Caki2 (cell line): ENCODE measurements at regions not wholly inside any gene's neighbourhood (a gene's known extent, or its start where the extent isn't known, plus 50 kb on each side); places are given as distances from the start of the nearest gene placed in this dataset.

Source experiments
- DNase-seq: peaks from one replicate; pipeline ENCODE4 v3.0.0-alpha.2; 2015; ENCODE audit warnings: low read depth
- in situ Hi-C: cut with HindIII; loops from 2 replicates; pipeline ENCODE4 v1.10.0; 2016; ENCODE audit warnings: low sequenced_read_pairs, low pct_unique_long_range_greater_than_20kb, mixed read lengths

DNA sequence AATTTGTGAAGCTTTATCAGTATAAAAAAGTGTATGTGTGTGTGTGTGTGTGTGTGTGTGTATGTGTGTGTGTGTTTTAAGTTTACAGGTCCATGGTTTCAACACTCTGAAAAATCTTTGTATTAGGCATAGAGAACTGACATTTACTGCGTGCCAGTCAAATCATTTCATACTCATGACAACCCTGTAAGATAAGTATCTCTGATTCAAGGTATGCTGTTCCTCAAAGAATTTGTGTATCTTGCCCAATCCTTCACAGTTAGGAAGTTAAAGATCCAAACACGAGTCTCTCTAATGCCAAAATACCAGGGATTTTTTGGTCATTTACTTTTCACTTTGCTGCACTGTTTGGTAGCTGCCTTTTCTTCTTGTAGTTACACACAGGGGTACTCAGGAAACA lies 1121.3 kb upstream of the AUTS2 start:
- DNase-seq, result no peak
- in situ Hi-C loops, result no loop called here

DNA sequence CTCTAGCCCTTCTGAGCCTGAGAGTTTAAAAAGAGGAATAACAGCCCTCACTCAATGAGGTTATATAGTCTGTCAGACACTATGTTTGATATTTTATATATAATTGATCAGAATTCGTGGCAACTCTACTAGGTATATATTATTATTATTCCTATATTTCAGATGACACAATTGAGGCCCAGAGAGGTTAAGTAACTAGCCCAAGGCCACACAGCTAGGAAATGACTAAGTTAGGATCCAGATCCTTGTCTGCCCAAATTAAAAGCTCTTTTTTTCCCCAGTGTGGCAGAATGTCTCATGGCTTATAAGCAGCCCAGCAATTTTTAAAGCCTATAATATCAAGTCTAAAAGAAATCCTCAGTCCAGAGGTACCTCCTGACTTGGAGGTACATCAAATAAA lies 1119.9 kb upstream of the AUTS2 start:
- DNase-seq, result no peak
- in situ Hi-C loops, result no loop called here

DNA sequence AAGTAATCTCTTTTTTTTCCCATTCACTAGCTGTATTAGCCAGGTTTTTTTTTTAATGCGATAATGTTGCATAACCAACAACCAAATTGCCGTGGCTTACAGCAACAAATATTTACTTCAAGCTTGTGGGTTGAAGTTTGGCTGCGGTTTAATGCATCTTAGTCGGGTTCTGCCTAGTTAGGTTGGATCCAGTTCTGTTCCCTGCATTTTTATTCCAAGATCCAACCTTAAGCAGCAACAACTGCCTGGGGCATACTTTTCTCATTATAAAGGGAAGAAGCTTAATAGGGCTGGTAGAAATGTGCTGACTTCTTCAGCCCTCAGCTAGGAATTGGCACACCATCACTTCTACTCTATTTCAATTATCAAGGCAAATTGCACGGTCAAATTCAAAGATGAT lies 1115.5 kb upstream of the AUTS2 start:
- in situ Hi-C loops, result no loop called here
- DNase-seq, result no peak

DNA sequence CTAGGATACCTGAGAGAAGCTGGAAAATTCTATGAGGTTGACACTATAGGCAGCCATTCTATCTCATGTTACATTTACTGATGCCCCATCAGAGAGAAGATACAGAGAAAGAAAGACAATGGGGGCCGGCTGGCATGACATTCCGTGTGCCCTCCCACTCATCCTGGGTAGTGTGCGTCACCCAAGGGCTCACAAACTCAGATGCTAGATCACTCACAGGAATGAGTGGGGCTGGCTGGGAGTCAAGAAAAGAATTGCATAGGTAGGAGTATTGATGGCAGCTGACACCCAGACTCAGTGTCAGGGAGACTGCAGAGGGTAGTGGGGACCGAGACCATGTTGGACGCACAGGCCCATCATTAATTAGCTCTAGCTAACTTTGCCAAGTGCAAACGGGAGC lies 1113.5 kb upstream of the AUTS2 start:
- in situ Hi-C loops, result no loop called here
- no peak for DNase-seq

- DNase-seq, result no peak
- in situ Hi-C loops, result no loop called here
These were observed 1112.9 kb upstream of the AUTS2 start for GRCh38 chr7:68485253-68485917.

DNA sequence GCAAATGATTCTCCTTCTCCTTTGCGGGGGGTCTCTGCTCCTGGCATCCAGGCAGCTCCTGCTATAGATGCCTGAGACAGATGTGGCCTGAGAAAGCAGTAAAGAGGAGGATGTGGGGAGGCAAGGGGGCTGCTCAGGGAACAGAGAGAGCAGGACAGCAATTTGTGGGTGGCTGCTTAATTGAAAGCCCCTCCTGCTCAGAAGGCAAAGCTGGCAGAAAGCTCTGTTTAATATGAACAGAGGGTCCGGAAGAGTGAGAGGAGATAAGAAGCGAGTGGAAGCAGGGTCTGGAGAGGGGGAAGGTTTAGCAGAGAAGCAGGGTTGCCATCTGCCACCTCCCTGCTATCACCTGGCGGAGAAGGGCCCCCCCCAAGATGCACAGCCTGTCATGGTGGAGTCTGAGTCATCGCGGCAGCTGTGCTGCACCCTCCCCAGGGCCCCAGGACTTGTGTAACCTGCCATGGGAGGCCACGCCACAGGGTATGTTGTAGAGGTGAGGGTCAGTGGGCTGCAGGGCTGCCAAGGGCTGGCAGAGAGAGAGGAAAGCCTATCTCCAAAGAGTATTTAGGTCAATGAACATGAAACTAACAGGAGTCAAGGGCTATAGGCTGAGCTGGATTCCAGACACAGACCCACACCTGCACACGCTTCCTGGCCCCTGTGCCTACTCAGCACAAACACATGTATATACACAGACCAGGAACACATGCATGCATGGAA lies 1109.8 kb upstream of the AUTS2 start:
- DNase-seq, result no peak
- in situ Hi-C loops, result no loop called here

GRCh38 chr7:68491523-68492358 lies 1106.5 kb upstream of the AUTS2 start:
- no peak for DNase-seq
- in situ Hi-C loops, result no loop called here

DNA sequence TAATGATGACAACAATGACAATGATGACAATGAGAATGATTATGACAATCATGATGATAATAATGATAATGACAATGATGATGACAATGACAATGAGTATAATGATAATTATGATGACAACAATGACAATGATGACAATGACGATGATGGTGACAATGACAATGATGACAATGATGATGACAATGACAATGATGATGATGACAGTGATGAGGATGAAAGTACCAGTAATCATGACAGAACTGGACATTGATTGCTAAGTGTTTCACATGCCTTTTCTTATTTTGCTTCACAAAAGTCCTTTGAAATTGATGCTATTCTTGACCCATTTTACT lies 1106.0 kb upstream of the AUTS2 start:
- no peak for DNase-seq

DNA sequence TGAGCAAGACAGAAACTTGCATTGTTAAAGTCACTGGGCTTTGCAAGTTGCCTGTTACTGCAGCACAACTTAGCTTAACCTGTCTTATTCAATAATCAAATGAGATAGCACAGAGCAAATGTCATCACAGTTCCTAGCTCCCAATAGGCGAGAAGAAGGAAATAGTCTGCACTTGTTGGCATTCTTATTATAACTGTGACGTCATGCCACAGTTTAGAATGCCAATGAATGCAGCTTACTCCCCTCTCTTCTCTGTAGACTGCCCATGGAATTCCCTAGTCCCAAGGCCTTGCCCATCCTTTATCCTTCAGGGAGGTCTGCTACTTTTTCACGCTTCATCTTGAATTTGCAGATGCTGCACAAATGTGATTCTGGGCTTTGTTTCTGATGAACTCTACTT lies 1094.9 kb upstream of the AUTS2 start:
- no peak for DNase-seq
- in situ Hi-C loops, result no loop called here

More for the DNA sequence above, 1106.0 kb upstream of the AUTS2 start:
- in situ Hi-C loops, result no loop called here

- no peak for DNase-seq
- in situ Hi-C loops, result no loop called here
These were observed 1093.6 kb upstream of the AUTS2 start for GRCh38 chr7:68504716-68505115.

- DNase-seq, result no peak
- in situ Hi-C loops, result no loop called here
These were observed 1092.6 kb upstream of the AUTS2 start for GRCh38 chr7:68505721-68506120.

DNA sequence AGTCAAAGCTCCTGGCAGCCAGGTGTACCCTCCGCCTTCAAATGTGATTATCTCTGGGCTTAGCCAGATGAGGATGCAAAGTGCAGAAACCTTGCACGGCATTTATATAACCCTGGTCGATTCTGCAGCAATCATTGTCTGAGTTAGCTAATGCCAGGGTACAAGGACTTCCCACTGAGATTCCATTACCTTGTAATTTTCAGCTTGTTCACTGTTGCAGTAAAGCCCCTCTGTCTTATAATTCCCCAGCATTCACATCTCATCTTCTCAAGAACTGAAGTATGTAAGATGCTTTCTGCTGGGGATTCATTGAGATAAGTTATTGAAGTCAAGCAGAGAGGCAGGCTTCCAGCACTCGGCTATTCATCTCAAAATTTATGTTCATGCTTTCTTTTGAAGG lies 1090.6 kb upstream of the AUTS2 start:
- no peak for DNase-seq
- in situ Hi-C loops, result no loop called here

GRCh38 chr7:68509054-68509453 lies 1089.2 kb upstream of the AUTS2 start:
- in situ Hi-C loops, result no loop called here
- no peak for DNase-seq

GRCh38 chr7:68509603-68510002 lies 1088.7 kb upstream of the AUTS2 start:
- in situ Hi-C loops, result no loop called here
- no peak for DNase-seq

DNA sequence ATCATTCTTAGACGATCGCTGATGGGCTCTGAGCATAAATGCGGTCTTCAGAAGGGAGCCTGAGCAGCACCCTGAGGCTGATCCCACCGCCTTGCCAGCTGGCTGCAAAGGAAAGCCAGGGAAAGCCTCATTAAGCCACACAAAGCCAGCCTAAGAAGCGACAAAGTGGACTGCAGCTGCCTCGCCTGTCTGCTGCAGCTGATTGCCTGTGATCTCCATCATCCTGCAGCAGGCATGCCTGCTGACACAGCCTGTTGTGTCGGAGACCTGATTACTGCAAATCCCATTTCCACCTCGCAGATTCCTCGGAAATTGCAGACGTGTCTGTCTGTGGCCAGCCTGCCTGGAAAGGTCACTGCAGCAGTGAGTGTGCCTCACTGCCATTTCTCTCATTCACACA lies 1087.0 kb upstream of the AUTS2 start:
- DNase-seq, result no peak
- in situ Hi-C loops, result no loop called here

DNA sequence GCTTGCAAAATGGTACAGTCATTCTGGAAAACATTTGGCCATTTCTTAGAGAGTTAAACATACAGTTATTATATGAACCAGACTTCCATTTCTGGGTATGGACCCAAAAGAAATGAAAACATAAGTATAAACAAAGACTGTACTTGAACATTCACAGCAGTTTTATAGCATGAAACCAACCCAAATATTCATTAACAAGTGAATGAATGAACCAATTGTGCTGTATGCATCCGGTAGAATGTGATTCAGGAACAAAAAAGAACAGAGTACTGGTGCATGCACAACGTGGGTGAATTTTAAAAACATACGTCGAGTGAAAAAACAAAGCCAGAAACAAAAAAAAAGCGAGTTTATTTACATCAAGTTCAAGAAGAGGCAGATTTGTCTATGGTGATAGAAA lies 1085.8 kb upstream of the AUTS2 start:
- in situ Hi-C loops, result no loop called here

DNA sequence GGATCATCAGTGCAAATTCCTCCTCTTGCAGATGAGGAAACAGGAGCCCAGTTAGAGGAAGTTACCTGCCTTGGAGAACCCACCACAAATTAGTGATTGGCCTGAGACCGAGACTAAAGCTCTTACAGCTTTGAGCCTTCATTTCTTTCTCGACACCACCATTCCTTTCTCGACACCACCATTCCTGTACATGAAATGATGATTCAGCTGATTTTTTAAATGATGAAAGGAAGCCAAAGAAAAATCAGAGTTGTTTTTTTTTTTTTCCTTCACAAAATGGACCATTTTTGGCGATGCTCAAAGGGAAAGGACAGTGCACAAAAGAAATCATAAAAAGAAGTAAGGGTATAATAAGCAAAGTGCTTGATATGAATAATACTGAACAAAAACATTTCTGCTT lies 1080.2 kb upstream of the AUTS2 start:
- in situ Hi-C loops, result no loop called here
- DNase-seq, result no peak

More for the DNA sequence above, 1085.8 kb upstream of the AUTS2 start:
- no peak for DNase-seq

GRCh38 chr7:68524126-68524525 lies 1074.1 kb upstream of the AUTS2 start:
- in situ Hi-C loops, result no loop called here

DNA sequence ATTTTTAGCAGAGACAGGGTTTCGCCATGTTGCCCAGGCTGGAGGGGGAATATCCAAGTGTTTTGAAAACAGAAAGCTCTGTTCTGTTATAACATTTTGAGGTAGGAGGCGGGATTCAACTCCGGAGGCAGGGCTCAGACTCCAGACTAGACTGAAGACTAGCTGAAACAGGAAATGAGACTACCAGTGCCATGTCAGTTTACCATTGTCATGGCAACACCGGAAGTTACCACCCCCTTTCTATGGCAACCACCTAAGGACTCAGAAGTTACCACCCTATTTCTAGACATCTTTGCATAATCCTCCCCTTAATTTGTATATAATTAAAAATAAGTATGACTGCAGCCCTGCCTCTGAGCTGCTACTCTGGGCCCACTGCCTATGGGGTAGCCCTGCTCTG lies 1069.1 kb upstream of the AUTS2 start:
- no peak for DNase-seq
- in situ Hi-C loops, result no loop called here

More at GRCh38 chr7:68524126-68524525, 1074.1 kb upstream of the AUTS2 start:
- no peak for DNase-seq
